AG09319 (cell line): ENCODE measurements at regions not wholly inside any gene's neighbourhood (a gene's known extent, or its start where the extent isn't known, plus 50 kb on each side); places are given as distances from the start of the nearest gene placed in this dataset.

Source experiments
- DNase-seq: peaks from one replicate; pipeline ENCODE4 v3.0.0-alpha.2; 2010; ENCODE audit warnings: low read depth; ENCODE audit errors: extremely low read depth
- TF ChIP-seq, protein P1 (sequence below): IDR thresholded peaks from 2 replicates; pipeline ENCODE4 v1.5.1; 2011; ENCODE audit warnings: low read depth, mild to moderate bottlenecking, inconsistent platforms, low read length, moderate library complexity

DNA sequence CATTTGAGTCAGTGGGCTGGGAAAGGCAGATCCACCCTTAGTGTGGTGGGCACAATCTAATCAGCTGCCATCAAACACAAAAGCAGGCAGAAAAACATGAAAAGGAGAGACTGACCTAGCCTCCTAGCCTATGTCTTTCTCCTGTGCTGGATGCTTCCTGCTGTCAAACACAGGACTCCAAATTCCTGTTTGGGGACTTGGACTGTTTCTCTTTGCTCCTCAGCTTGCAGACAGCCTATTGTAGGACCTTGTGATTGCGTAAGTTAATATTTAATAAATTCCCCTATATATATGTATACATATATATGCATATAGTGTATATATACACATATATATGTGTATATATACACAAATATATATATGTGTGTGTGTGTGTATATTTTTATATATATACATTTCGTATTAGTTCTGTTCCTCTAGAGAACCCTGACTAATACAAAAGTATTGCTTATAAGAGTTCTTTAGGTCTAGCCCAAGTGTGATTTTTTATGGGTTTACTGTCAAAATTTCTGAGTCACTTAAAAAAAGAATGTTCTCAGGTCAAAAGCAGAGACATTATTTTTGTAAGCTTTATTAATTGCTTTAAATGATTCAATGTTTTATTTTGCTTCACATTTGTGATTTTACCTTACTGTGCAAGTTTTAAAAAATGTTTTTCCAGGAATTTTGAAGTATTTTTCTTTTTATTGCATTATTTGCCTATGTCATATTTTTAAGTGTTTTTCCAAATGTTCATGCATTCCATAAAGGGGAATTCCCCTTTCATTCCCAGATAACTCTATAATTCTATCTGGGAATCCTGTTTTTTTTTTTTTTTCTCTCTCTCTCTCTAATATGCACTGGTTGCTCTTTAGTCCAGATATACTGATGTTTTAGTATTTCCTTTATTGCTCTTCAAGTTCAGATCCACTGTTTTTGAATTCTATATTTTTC lies 92.1 kb upstream of the ADAMTS5 start:
- no peak for DNase-seq
- TF ChIP-seq, protein P1, sequence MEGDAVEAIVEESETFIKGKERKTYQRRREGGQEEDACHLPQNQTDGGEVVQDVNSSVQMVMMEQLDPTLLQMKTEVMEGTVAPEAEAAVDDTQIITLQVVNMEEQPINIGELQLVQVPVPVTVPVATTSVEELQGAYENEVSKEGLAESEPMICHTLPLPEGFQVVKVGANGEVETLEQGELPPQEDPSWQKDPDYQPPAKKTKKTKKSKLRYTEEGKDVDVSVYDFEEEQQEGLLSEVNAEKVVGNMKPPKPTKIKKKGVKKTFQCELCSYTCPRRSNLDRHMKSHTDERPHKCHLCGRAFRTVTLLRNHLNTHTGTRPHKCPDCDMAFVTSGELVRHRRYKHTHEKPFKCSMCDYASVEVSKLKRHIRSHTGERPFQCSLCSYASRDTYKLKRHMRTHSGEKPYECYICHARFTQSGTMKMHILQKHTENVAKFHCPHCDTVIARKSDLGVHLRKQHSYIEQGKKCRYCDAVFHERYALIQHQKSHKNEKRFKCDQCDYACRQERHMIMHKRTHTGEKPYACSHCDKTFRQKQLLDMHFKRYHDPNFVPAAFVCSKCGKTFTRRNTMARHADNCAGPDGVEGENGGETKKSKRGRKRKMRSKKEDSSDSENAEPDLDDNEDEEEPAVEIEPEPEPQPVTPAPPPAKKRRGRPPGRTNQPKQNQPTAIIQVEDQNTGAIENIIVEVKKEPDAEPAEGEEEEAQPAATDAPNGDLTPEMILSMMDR = no peak

DNA sequence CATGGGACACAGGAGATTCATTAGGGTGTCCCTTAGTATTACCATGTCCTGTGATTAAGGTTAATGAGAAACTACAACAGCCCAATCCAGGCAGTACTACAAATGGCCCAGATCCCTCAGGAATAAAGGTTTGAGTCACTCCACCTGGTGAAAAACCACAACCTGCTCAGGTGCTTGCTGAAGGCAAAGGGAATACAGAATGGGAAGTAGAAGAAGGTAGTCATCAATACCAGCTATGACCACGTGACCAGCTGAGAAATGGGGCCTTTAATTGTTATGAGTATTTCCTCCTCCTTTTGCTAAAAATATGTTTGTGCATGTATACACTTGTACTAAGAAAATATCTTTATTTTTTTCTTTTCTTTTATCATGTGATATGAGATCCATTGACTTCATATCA lies 91.1 kb upstream of the ADAMTS5 start:
- DNase-seq = no peak
- TF ChIP-seq, protein P1 = no peak

DNA sequence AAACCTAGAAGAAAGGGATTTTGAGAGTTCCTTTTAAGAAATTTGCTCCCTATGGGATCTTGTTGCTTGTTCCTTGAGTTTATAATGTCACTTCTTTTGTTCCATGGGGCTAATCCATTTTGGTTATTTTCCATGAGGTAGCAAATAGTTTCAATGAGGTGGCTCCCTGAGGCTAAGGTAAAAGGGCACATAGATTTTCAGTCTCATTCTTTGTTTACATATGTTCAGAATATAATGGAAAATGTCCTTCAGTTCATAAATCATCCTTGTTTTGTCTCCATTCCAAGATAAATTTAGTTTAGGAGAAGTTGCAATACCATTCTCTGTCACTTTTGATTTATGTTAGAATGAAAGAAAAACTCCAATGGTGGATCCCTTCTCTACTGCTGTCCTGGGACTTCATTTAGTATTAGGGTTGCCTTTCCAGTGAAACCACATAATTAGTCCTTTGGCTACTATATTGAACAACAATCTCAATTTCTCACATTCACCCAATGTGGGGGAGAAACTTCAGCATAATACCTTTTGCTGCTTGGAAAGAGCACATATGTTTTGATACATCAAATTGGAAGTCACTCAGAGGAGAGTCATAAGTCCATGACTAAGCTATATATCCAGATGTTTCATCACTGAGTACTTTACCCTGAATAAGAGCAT lies 80.9 kb upstream of the ADAMTS5 start:
- DNase-seq = peak; percentile 22
- TF ChIP-seq, protein P1 = no peak

DNA sequence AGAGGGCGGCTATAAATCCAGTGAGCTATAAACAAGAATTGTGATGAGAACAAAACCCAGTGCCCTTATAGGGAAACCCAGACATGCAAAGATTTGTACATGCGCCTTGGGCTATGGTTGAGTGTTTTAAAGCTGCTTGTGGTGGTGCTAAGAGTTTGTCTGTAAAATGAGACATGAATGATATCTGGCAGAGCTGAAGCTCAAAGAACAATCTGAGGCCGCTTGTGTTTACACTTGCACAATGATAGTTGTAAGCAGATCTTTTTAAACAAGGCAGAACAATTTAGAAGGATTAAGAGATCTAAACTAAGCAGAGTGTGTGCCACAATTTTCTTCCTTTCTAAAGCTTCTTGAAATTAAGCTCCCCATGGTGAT lies 80.4 kb upstream of the ADAMTS5 start:
- peak; percentile 65 for DNase-seq
- TF ChIP-seq, protein P1 = no peak

DNA sequence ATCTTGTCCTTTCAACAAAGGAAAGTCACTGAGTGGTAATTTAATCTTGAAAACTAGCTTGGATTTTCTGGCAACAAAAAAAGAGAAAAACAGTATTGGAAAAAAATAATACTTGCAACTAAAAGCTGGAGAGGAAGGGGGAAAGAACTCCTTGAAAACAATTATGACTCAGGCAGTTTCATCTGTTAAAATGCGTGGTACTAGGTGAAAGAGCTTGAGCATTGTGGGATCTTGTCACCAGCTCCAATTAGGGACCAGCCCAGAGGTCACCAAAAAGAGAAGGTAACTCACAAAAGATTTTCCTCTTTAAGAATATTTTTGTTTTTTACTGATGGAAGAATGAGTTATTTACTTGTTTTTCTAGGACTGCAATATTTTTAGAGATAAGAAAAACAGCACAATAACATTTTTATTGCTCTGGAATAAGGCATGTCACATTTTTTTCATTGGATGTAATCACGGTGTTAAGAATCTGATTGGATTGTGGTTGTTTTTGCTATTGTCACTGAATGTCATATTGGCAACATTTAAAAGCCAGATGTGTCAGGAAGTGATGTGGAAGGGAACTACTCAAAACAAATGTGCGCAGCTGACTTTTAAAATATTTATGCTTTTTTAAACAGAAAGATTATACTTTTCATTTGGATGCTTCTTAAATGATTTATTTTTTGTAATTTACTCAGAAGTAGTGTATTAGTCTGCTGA lies 78.5 kb upstream of the ADAMTS5 start:
- no peak for DNase-seq
- TF ChIP-seq, protein P1 = no peak

DNA sequence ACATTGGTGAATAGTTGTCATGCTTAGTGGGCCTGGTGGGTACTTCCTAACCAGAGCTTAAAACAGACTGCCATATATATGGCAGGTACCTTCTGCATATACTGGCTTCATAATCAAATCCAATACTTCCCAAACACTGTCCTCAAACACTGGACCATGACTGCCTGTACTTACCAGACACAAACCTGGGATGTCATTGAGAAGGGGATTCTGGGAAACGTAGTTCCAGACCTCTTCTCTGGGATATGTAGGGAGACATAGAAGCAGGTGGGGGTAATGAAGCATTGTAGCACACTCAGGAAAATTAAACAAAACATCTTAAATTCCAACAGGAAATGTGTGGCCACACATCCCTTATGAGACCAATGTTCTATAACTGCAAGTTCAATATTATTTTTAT lies 76.5 kb upstream of the ADAMTS5 start:
- TF ChIP-seq, protein P1 = no peak
- no peak for DNase-seq
